H1 (cell line): ENCODE measurements at regions not wholly inside any gene's neighbourhood (a gene's known extent, or its start where the extent isn't known, plus 50 kb on each side); places are given as distances from the start of the nearest gene placed in this dataset.

Experiments
- CTCF ChIA-PET: fragments of 300-600 bp; sonication (Branson Sonifier 250); formaldehyde crosslinking; loops from one replicate; lab custom pipeline; 2021; ENCODE audit not compliant: partially characterized antibody; lab: Charles Lee
- POLR2A ChIA-PET: fragments of 300-600 bp; sonication (Branson Sonifier 250); formaldehyde crosslinking; loops from one replicate; lab custom pipeline; 2021; ENCODE audit warnings: inconsistent platforms; ENCODE audit not compliant: partially characterized antibody; lab: Charles Lee
- DNase-seq, 2 experiments: peaks; one replicate each; pipeline versions ENCODE4 v3.0.0 to v3.0.0-alpha.2; 2010 to 2022; ENCODE audit warnings: low spot score in 2 of 2, low read depth in 1 of 2, mixed read lengths in 1 of 2
- FAIRE-seq: peaks from 2 replicates; lab custom pipeline; 2011; peaks lifted over from hg19 to GRCh38; lab: Jason Lieb, UNC
- H2AFZ ChIP-seq: 2 replicates; pipeline ENCODE4 v1.8.1; 2012; ENCODE audit warnings: low read length, inconsistent platforms
- H2AK5ac ChIP-seq: 2 replicates; pipeline ENCODE4 v1.6.1; 2013; ENCODE audit warnings: low read depth, low read length
- H2BK120ac ChIP-seq: replicated peaks from 2 replicates; pipeline ENCODE3; 2013; ENCODE audit warnings: low read depth, low read length, inconsistent platforms
- H2BK12ac ChIP-seq: 2 replicates; pipeline ENCODE4 v1.6.1; 2013; ENCODE audit warnings: low read depth, low read length
- H2BK15ac ChIP-seq: 2 replicates; pipeline ENCODE4 v1.6.1; 2013; ENCODE audit warnings: low read length
- H2BK20ac ChIP-seq: 2 replicates; pipeline ENCODE4 v1.6.1; 2013; ENCODE audit warnings: low read length
- H2BK5ac ChIP-seq: 2 replicates; pipeline ENCODE4 v1.6.1; 2013; ENCODE audit warnings: low read depth, low read length
- H3K14ac ChIP-seq: 2 replicates; pipeline ENCODE4 v1.6.1; 2013; ENCODE audit warnings: inconsistent platforms; ENCODE audit not compliant: insufficient read length
- H3K18ac ChIP-seq: 2 replicates; pipeline ENCODE4 v1.6.1; 2013; ENCODE audit warnings: low read length; ENCODE audit errors: extremely low read depth
- H3K23ac ChIP-seq: 2 replicates; pipeline ENCODE4 v1.6.1; 2013; ENCODE audit warnings: inconsistent platforms; ENCODE audit not compliant: insufficient read length
- H3K23me2 ChIP-seq: 2 replicates; pipeline ENCODE4 v1.6.1; 2013; ENCODE audit warnings: low read depth, low read length
- H3K27ac ChIP-seq: 2 replicates; pipeline ENCODE4 v1.6.1; 2011; ENCODE audit warnings: low read depth, low read length, inconsistent platforms
- H3K27me3 ChIP-seq, 4 experiments: replicated peaks in 1 of 4; 1 replicate in 1 of 4; 2 replicates in 3 of 4; pipeline versions ENCODE4 v1.6.1 to v1.8.1; 2011 to 2013; ENCODE audit warnings: low read length in 3 of 4, mild to moderate bottlenecking in 3 of 4, inconsistent platforms in 2 of 4, mixed read lengths in 2 of 4, moderate library complexity in 1 of 4; ENCODE audit not compliant: control insufficient read depth in 3 of 4, insufficient read depth in 3 of 4; ENCODE audit errors: extremely low read depth in 1 of 4
- H3K36me3 ChIP-seq, 4 experiments: 2 replicates each; pipeline versions ENCODE4 v1.6.1 to v1.8.1; 2011 to 2013; ENCODE audit warnings: mild to moderate bottlenecking in 4 of 4, low read length in 3 of 4, moderate library complexity in 2 of 4, control low read depth in 1 of 4, inconsistent platforms in 1 of 4; ENCODE audit not compliant: insufficient read depth in 4 of 4, control insufficient read depth in 2 of 4
- H3K4ac ChIP-seq: replicated peaks from 2 replicates; pipeline ENCODE3; 2013; ENCODE audit warnings: low read length, low read depth, mixed read lengths, inconsistent platforms; ENCODE audit not compliant: insufficient read length
- H3K4me1 ChIP-seq, 4 experiments: replicated peaks in 1 of 4; 1 replicate in 1 of 4; 2 replicates in 3 of 4; pipeline versions ENCODE4 v1.6.1 to v1.8.1; 2011 to 2013; ENCODE audit warnings: low read length in 3 of 4, inconsistent platforms in 2 of 4, mixed read lengths in 1 of 4; ENCODE audit not compliant: insufficient read depth in 4 of 4, control insufficient read depth in 3 of 4
- H3K4me2 ChIP-seq, 2 experiments: 2 replicates each; pipeline versions ENCODE4 v1.6.1 to v1.8.1; 2011 to 2013; ENCODE audit warnings: low read depth in 2 of 2, low read length in 2 of 2, control low read depth in 1 of 2, inconsistent platforms in 1 of 2, mild to moderate bottlenecking in 1 of 2; ENCODE audit not compliant: insufficient read depth in 1 of 2
- H3K4me3 ChIP-seq, 4 experiments: fragments of 200-600, 300-600 bp in 1 of 4; sonication (generic), shearing (Covaris generic), sonication (Bioruptor Twin) in 1 of 4; 2 replicates each; pipeline versions ENCODE4 v1.5.1 to v1.8.1; 2011 to 2016; ENCODE audit warnings: low read length in 4 of 4, low read depth in 3 of 4, control low read depth in 2 of 4, inconsistent platforms in 2 of 4, mild to moderate bottlenecking in 2 of 4, mixed read lengths in 1 of 4, moderate library complexity in 1 of 4; ENCODE audit not compliant: insufficient read depth in 2 of 4; ENCODE audit errors: extremely low read depth in 1 of 4
- H3K56ac ChIP-seq: replicated peaks from 2 replicates; pipeline ENCODE3; 2013; ENCODE audit warnings: low read depth, mild to moderate bottlenecking, mixed read lengths, low read length, inconsistent platforms; ENCODE audit not compliant: insufficient read length
- H3K79me1 ChIP-seq: 2 replicates; pipeline ENCODE4 v1.6.1; 2013; ENCODE audit warnings: low read depth, low read length, control low read depth
- H3K79me2 ChIP-seq, 2 experiments: 2 replicates each; pipeline versions ENCODE4 v1.6.1 to v1.8.1; 2012 to 2013; ENCODE audit warnings: low read length in 2 of 2, mild to moderate bottlenecking in 2 of 2, inconsistent platforms in 1 of 2; ENCODE audit not compliant: insufficient read depth in 2 of 2, control insufficient read depth in 1 of 2
- H3K9ac ChIP-seq, 4 experiments: replicated peaks in 1 of 4; 1 replicate in 1 of 4; 2 replicates in 3 of 4; pipeline versions ENCODE4 v1.6.1 to v1.8.1; 2011 to 2013; ENCODE audit warnings: low read depth in 3 of 4, low read length in 3 of 4, control low read depth in 2 of 4, mild to moderate bottlenecking in 2 of 4, moderate library complexity in 2 of 4, inconsistent platforms in 1 of 4; ENCODE audit errors: extremely low read depth in 1 of 4
- H3K9me3 ChIP-seq, 2 experiments: 2 replicates each; pipeline versions ENCODE4 v1.6.1 to v1.8.1; 2012 to 2013; ENCODE audit warnings: mild to moderate bottlenecking in 2 of 2, moderate library complexity in 2 of 2, control low read depth in 1 of 2, inconsistent platforms in 1 of 2, low read depth in 1 of 2, low read length in 1 of 2, mixed read lengths in 1 of 2; ENCODE audit not compliant: insufficient read depth in 2 of 2
- H4K20me1 ChIP-seq, 2 experiments: replicated peaks in 1 of 2; 2 replicates each; pipeline versions ENCODE3 to v1.8.1; 2011 to 2013; ENCODE audit warnings: inconsistent platforms in 2 of 2, low read length in 2 of 2, mild to moderate bottlenecking in 1 of 2; ENCODE audit not compliant: insufficient read depth in 2 of 2, control insufficient read depth in 1 of 2
- H4K5ac ChIP-seq: 2 replicates; pipeline ENCODE4 v1.6.1; 2013; ENCODE audit warnings: low read length, low read depth, mixed read lengths, inconsistent platforms; ENCODE audit not compliant: insufficient read length
- H4K8ac ChIP-seq: 2 replicates; pipeline ENCODE4 v1.8.0; 2013; ENCODE audit warnings: mild to moderate bottlenecking, moderate library complexity, low read length, inconsistent platforms; ENCODE audit not compliant: insufficient read depth; ENCODE audit errors: extremely low read depth
- H4K91ac ChIP-seq: replicated peaks from 2 replicates; pipeline ENCODE3; 2013; ENCODE audit warnings: low read length, mixed read lengths, inconsistent platforms; ENCODE audit not compliant: insufficient read length
- BCL11A ChIP-seq, 2 experiments: IDR thresholded peaks; one replicate each; pipeline ENCODE4 v1.6.1; 2011; ENCODE audit warnings: low read depth in 2 of 2, low read length in 2 of 2, mild to moderate bottlenecking in 2 of 2
- BRCA1 ChIP-seq: IDR thresholded peaks from 2 replicates; pipeline ENCODE4 v1.6.1; 2012; ENCODE audit warnings: low read depth, low read length, improper control_type of control experiment
- E2F6 ChIP-seq: IDR thresholded peaks from 2 replicates; pipeline ENCODE4 v1.6.1; 2012; ENCODE audit warnings: inconsistent platforms
- HDAC6 ChIP-seq: IDR thresholded peaks from one replicate; pipeline ENCODE4 v1.7.1; 2012; ENCODE audit warnings: low read depth, mild to moderate bottlenecking, inconsistent platforms, low read length, moderate library complexity
- JUN ChIP-seq: IDR thresholded peaks from 2 replicates; pipeline ENCODE4 v1.6.1; 2011; ENCODE audit warnings: low read depth, mild to moderate bottlenecking, improper control_type of control experiment, low read length
- JUND ChIP-seq: IDR thresholded peaks from 2 replicates; pipeline ENCODE4 v1.6.1; 2011; ENCODE audit warnings: mild to moderate bottlenecking, improper control_type of control experiment, low read length
- SAP30 ChIP-seq: fragments of 300-600 bp; sonication (generic); IDR thresholded peaks from 2 replicates; pipeline ENCODE4 v1.7.1; 2012; ENCODE audit warnings: low read length, moderate library complexity, mild to moderate bottlenecking, inconsistent platforms; ENCODE audit not compliant: insufficient read depth, insufficient replicate concordance
- SIN3A ChIP-seq, 2 experiments: IDR thresholded peaks in 1 of 2; conservative IDR thresholded peaks in 1 of 2; 2 replicates each; pipeline ENCODE4 v1.6.1; 2011 to 2012; ENCODE audit warnings: low read length in 2 of 2, improper control_type of control experiment in 1 of 2, low read depth in 1 of 2, mild to moderate bottlenecking in 1 of 2
- SIRT6 ChIP-seq: IDR thresholded peaks from one replicate; pipeline ENCODE4 v1.7.1; 2012; ENCODE audit warnings: low read length, inconsistent platforms
- WGBS, 2 experiments: shearing (Covaris generic) in 1 of 2; methylation state at CpG; one replicate each; pipeline versions ENCODE4 v1.1.6 to v1.1.7; 2013 to 2015; ENCODE audit warnings: low lambda C conversion rate in 2 of 2, mixed read lengths in 2 of 2, inconsistent platforms in 1 of 2, low coverage in 1 of 2, missing lambda C conversion rate in 1 of 2; ENCODE audit not compliant: insufficient replicate concordance in 2 of 2, insufficient coverage in 1 of 2, insufficient read length in 1 of 2; ENCODE audit errors: extremely low coverage in 1 of 2, missing lambda C conversion rate in 1 of 2; 5-methylcytosine and 5-hydroxymethylcytosine counted together
- TF ChIP-seq, protein P1 (sequence below): IDR thresholded peaks from 2 replicates; pipeline ENCODE4 v1.6.1; 2012; ENCODE audit warnings: low read length, inconsistent platforms

DNA sequence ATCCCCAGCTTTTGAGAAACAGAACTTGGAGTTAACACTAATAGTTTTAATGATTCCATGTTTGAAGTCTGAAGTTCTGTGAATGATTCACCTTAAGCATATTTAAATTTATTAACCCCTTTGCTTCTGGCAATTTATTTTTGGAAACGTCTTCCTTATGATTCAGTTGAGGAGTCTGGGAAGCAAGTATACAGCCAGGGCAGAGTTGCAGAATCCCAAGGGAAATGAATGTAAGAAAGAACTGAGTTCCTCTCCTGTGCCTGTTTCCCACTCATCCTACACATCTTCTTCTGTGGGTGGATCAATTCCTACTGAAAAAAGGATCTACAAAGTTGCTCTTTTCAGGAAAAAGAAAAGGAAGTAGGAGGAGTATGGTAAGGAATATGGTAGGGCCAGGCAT is 108.2 kb upstream of the CCDC91 start:
- WGBS, 2 experiments: 88% methylated on average over 1 of the region's 1 CpG; no CpG with 5 or more reads in 1 of the 2 experiments
- no peaks in the 10 kb centered on the region for H3K9me3 ChIP-seq
- no peaks in the 10 kb centered on the region for H3K23me2 ChIP-seq
- CTCF ChIA-PET: no interaction called here
- no peak overlapping the region for H3K14ac ChIP-seq
- H2BK20ac ChIP-seq: no peak overlapping the region
- no peaks in the 10 kb centered on the region for H3K79me1 ChIP-seq
- no peaks in the 10 kb centered on the region for H3K36me3 ChIP-seq
- no peak overlapping the region for H3K56ac ChIP-seq
- H3K4ac ChIP-seq: no peak overlapping the region
- no peak overlapping the region for H2AK5ac ChIP-seq
- H2BK15ac ChIP-seq: no peak overlapping the region
- no peak overlapping the region for H4K91ac ChIP-seq
- DNase-seq (no peak), FAIRE-seq (no peak)
- no peak overlapping the region for H3K18ac ChIP-seq
- no peak overlapping the region for H4K5ac ChIP-seq
- no peaks in the 10 kb centered on the region for H3K79me2 ChIP-seq
- H2BK5ac ChIP-seq: no peak overlapping the region
- H3K4me1 ChIP-seq: no peaks in the 10 kb centered on the region
- H2BK12ac ChIP-seq: no peak overlapping the region
- no peaks in the 10 kb centered on the region for H4K20me1 ChIP-seq
- no peak overlapping the region for H2BK120ac ChIP-seq
- no peak overlapping the region for H3K27ac ChIP-seq
- H3K4me3 ChIP-seq: no peak overlapping the region
- no peak overlapping the region for H3K23ac ChIP-seq
- H3K9ac ChIP-seq: no peak overlapping the region
- POLR2A ChIA-PET: no interaction called here
- no peak overlapping the region for H3K4me2 ChIP-seq
- H3K27me3 ChIP-seq: peaks cover 0 to 1% (median 0%) of the 10 kb centered on the region in 4 experiments; a peak in 1 of 7 replicates
- no peak overlapping the region for H2AFZ ChIP-seq
- no peak overlapping the region for H4K8ac ChIP-seq
- TF ChIP-seq BCL11A (IDR thresholded peaks at IDR 0.05; ENCODE audit: low read depth in 2 of 2, low read length in 2 of 2): no peak
- TF ChIP-seq, protein P1, sequence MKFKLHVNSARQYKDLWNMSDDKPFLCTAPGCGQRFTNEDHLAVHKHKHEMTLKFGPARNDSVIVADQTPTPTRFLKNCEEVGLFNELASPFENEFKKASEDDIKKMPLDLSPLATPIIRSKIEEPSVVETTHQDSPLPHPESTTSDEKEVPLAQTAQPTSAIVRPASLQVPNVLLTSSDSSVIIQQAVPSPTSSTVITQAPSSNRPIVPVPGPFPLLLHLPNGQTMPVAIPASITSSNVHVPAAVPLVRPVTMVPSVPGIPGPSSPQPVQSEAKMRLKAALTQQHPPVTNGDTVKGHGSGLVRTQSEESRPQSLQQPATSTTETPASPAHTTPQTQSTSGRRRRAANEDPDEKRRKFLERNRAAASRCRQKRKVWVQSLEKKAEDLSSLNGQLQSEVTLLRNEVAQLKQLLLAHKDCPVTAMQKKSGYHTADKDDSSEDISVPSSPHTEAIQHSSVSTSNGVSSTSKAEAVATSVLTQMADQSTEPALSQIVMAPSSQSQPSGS: no peak
- TF ChIP-seq SAP30: no peak
- TF ChIP-seq JUN: no peak
- TF ChIP-seq BRCA1: no peak
- TF ChIP-seq E2F6: no peak
- TF ChIP-seq SIN3A (conservative IDR thresholded peaks at IDR 0.05 in 1 of 2, IDR thresholded peaks at IDR 0.05 in 1 of 2; ENCODE audit: low read depth in 1 of 2, low read length in 2 of 2): no peak
- TF ChIP-seq HDAC6: no peak
- no peak for TF ChIP-seq SIRT6
- TF ChIP-seq JUND: no peak
